ENCODE measurements at regions not wholly inside any gene's neighbourhood (a gene's known extent, or its start where the extent isn't known, plus 50 kb on each side); places are given as distances from the start of the nearest gene placed in this dataset.

- H3K4me2 ChIP-seq (ENCODE audit: low read length) = no peak overlapping the region
- no peaks in the 10 kb centered on the region for H3K4me1 Mint-ChIP-seq (ENCODE audit: low read depth, unreplicated experiment)
- no peaks in the 10 kb centered on the region for H3K4me1 ChIP-seq (ENCODE audit: insufficient read depth, low read length)
- H3K9ac ChIP-seq (ENCODE audit: low read length) = no peak overlapping the region
- peaks cover 2% of the 10 kb centered on the region for H3K9me3 Mint-ChIP-seq (ENCODE audit: unreplicated experiment)
- TF ChIP-seq CTCF (IDR thresholded peaks at IDR 0.05; ENCODE audit: insufficient read depth, low read depth, low read length) = no peak
- no peak for TF ChIP-seq EZH2 (IDR thresholded peaks at IDR 0.05; ENCODE audit: insufficient read depth, low read length)
- FAIRE-seq (no peak), DNase-seq (ENCODE audit: low read depth) (no peak)
- no peak overlapping the region for H3K27ac Mint-ChIP-seq (ENCODE audit: unreplicated experiment)
- H3K27ac ChIP-seq (ENCODE audit: low read depth, low read length) = no peak overlapping the region
- no peak overlapping the region for H3K4me3 Mint-ChIP-seq (ENCODE audit: unreplicated experiment)
- H3K27me3 ChIP-seq (ENCODE audit: insufficient read depth, low read length) = no peaks in the 10 kb centered on the region
- H3K36me3 Mint-ChIP-seq (ENCODE audit: low read depth, unreplicated experiment) = no peaks in the 10 kb centered on the region
- no peaks in the 10 kb centered on the region for H3K79me2 ChIP-seq (ENCODE audit: insufficient read depth, low read length)
- no peaks in the 10 kb centered on the region for H3K9me3 ChIP-seq (ENCODE audit: insufficient read depth, low read depth, low read length)
- no peaks in the 10 kb centered on the region for H3K36me3 ChIP-seq (ENCODE audit: insufficient read depth, low read length)
- peaks cover 6% of the 10 kb centered on the region for H3K27me3 Mint-ChIP-seq (ENCODE audit: low read depth, unreplicated experiment)
- H4K20me1 ChIP-seq (ENCODE audit: insufficient read depth, low read length) = no peaks in the 10 kb centered on the region
- no peak overlapping the region for H2AFZ ChIP-seq (ENCODE audit: low read depth, low read length)
- no peak overlapping the region for H3K4me3 ChIP-seq (ENCODE audit: insufficient read depth, low read depth, low read length)
Measured at GRCh38 chr14:89017417-89017816, 193.0 kb downstream of the TTC8 start.

- no peak overlapping the region for H3K4me2 ChIP-seq (ENCODE audit: low read length)
- peaks cover 2% of the 10 kb centered on the region for H3K9me3 ChIP-seq (ENCODE audit: insufficient read depth, low read depth, low read length)
- Mint-ChIP-seq H3K27ac (ENCODE audit: unreplicated experiment) (no peak overlapping the region), H3K36me3 (ENCODE audit: low read depth, unreplicated experiment) (no peaks in the 10 kb centered on the region), H3K27me3 (ENCODE audit: low read depth, unreplicated experiment) (peaks cover 26% of the 10 kb centered on the region), H3K4me3 (ENCODE audit: unreplicated experiment) (no peak overlapping the region), H3K4me1 (ENCODE audit: low read depth, unreplicated experiment) (no peaks in the 10 kb centered on the region), H3K9me3 (ENCODE audit: unreplicated experiment) (peaks cover 6% of the 10 kb centered on the region)
- H4K20me1 ChIP-seq (ENCODE audit: insufficient read depth, low read length) = no peaks in the 10 kb centered on the region
- H3K4me1 ChIP-seq (ENCODE audit: insufficient read depth, low read length) = peaks cover 5% of the 10 kb centered on the region
- H3K4me3 ChIP-seq (ENCODE audit: insufficient read depth, low read depth, low read length) = no peak overlapping the region
- H2AFZ ChIP-seq (ENCODE audit: low read depth, low read length) = no peak overlapping the region
- H3K9ac ChIP-seq (ENCODE audit: low read length) = no peak overlapping the region
- DNase-seq (ENCODE audit: low read depth) (no peak), FAIRE-seq (no peak)
- peaks cover 12% of the 10 kb centered on the region for H3K27me3 ChIP-seq (ENCODE audit: insufficient read depth, low read length)
- H3K36me3 ChIP-seq (ENCODE audit: insufficient read depth, low read length) = no peaks in the 10 kb centered on the region
- TF ChIP-seq CTCF (IDR thresholded peaks at IDR 0.05; ENCODE audit: insufficient read depth, low read depth, low read length) (no peak), EZH2 (IDR thresholded peaks at IDR 0.05; ENCODE audit: insufficient read depth, low read length) (no peak)
- no peaks in the 10 kb centered on the region for H3K79me2 ChIP-seq (ENCODE audit: insufficient read depth, low read length)
- no peak overlapping the region for H3K27ac ChIP-seq (ENCODE audit: low read depth, low read length)
Measured at GRCh38 chr14:89022274-89022673, 197.8 kb downstream of the TTC8 start.

GRCh38 chr14:89024691-89025090, 200.2 kb downstream of the TTC8 start:
- H3K79me2 ChIP-seq (ENCODE audit: insufficient read depth, low read length) = no peaks in the 10 kb centered on the region
- Mint-ChIP-seq H3K27me3 (ENCODE audit: low read depth, unreplicated experiment) (peaks cover 47% of the 10 kb centered on the region), H3K36me3 (ENCODE audit: low read depth, unreplicated experiment) (no peaks in the 10 kb centered on the region), H3K4me1 (ENCODE audit: low read depth, unreplicated experiment) (no peaks in the 10 kb centered on the region), H3K27ac (ENCODE audit: unreplicated experiment) (no peak overlapping the region), H3K4me3 (ENCODE audit: unreplicated experiment) (no peak overlapping the region), H3K9me3 (ENCODE audit: unreplicated experiment) (peaks cover 8% of the 10 kb centered on the region)
- H3K27me3 ChIP-seq (ENCODE audit: insufficient read depth, low read length) = peaks cover 12% of the 10 kb centered on the region
- H2AFZ ChIP-seq (ENCODE audit: low read depth, low read length) = no peak overlapping the region
- no peak overlapping the region for H3K4me3 ChIP-seq (ENCODE audit: insufficient read depth, low read depth, low read length)
- DNase-seq (ENCODE audit: low read depth) = no peak
- FAIRE-seq = no peak
- no peak overlapping the region for H3K27ac ChIP-seq (ENCODE audit: low read depth, low read length)
- H4K20me1 ChIP-seq (ENCODE audit: insufficient read depth, low read length) = no peaks in the 10 kb centered on the region
- no peak overlapping the region for H3K4me2 ChIP-seq (ENCODE audit: low read length)
- H3K36me3 ChIP-seq (ENCODE audit: insufficient read depth, low read length) = no peaks in the 10 kb centered on the region
- H3K9me3 ChIP-seq (ENCODE audit: insufficient read depth, low read depth, low read length) = peaks cover 2% of the 10 kb centered on the region
- H3K4me1 ChIP-seq (ENCODE audit: insufficient read depth, low read length) = peaks cover 5% of the 10 kb centered on the region
- H3K9ac ChIP-seq (ENCODE audit: low read length) = no peak overlapping the region
- TF ChIP-seq EZH2 (IDR thresholded peaks at IDR 0.05; ENCODE audit: insufficient read depth, low read length) (no peak), CTCF (IDR thresholded peaks at IDR 0.05; ENCODE audit: insufficient read depth, low read depth, low read length) (no peak)

All from astrocyte (in vitro differentiated cells and primary cell).